CD14-positive monocyte (primary cell): ENCODE measurements at regions not wholly inside any gene's neighbourhood (a gene's known extent, or its start where the extent isn't known, plus 50 kb on each side); places are given as distances from the start of the nearest gene placed in this dataset.
A peak's percentile ranks its signal among the peaks of the same experiment; 100 is the strongest.
"Not testable (repeated sequence)": the region's sequence is repeated elsewhere in the genome, so short reads cannot be mapped to it uniquely, and the experiment has no call there.

ENCODE experiments used
- DNase-seq, 3 donors: peaks; one replicate each; pipeline ENCODE4 v3.0.0-alpha.2; 2011 to 2022
- H2AFZ ChIP-seq: 2 replicates; pipeline ENCODE4 v1.6.0; 2012; ENCODE audit warnings: mild to moderate bottlenecking, low read depth, low read length, inconsistent platforms; ENCODE audit not compliant: insufficient read depth, poor library complexity, severe bottlenecking
- H3K27ac ChIP-seq, 2 donors: 1 replicate in 1 of 2; 2 replicates in 1 of 2; pipeline ENCODE4 v1.5.1; 2012 to 2013; ENCODE audit warnings: low read length in 2 of 2, control low read depth in 1 of 2, inconsistent platforms in 1 of 2, low read depth in 1 of 2, mild to moderate bottlenecking in 1 of 2
- H3K27me3 ChIP-seq, 2 donors: one replicate each; pipeline versions ENCODE4 v1.6.0 to v1.6.1; 2011 to 2013; ENCODE audit warnings: low read length in 2 of 2; ENCODE audit not compliant: control insufficient read depth in 2 of 2, insufficient read depth in 2 of 2
- H3K36me3 ChIP-seq, 2 donors: replicated peaks in 1 of 2; 1 replicate in 1 of 2; 2 replicates in 1 of 2; pipeline versions ENCODE4 v1.5.1 to v1.6.1; 2012 to 2013; ENCODE audit warnings: low read length in 2 of 2, control low read depth in 1 of 2, inconsistent platforms in 1 of 2, mild to moderate bottlenecking in 1 of 2; ENCODE audit not compliant: insufficient read depth in 2 of 2, control insufficient read depth in 1 of 2
- H3K4me1 ChIP-seq, 2 donors: 1 replicate in 1 of 2; 2 replicates in 1 of 2; pipeline versions ENCODE4 v1.5.1 to v1.6.1; 2012 to 2013; ENCODE audit warnings: low read length in 2 of 2, control low read depth in 1 of 2, inconsistent platforms in 1 of 2, mild to moderate bottlenecking in 1 of 2, moderate library complexity in 1 of 2; ENCODE audit not compliant: insufficient read depth in 2 of 2, control insufficient read depth in 1 of 2
- H3K4me2 ChIP-seq: replicated peaks from 2 replicates; pipeline ENCODE3; 2012; ENCODE audit warnings: low read length, moderate library complexity, mild to moderate bottlenecking; ENCODE audit not compliant: poor library complexity, severe bottlenecking; ENCODE audit errors: extremely low read depth
- H3K4me3 ChIP-seq, 3 experiments: fragments of 200-600 bp in 1 of 3; sonication (generic) in 1 of 3; replicated peaks in 1 of 3; 1 replicate in 2 of 3; 2 replicates in 1 of 3; pipeline ENCODE4 v1.5.1; 2011 to 2013; ENCODE audit warnings: low read length in 3 of 3, mild to moderate bottlenecking in 3 of 3, control low read depth in 2 of 3, low read depth in 2 of 3, inconsistent platforms in 1 of 3, moderate library complexity in 1 of 3
- H3K79me2 ChIP-seq: 2 replicates; pipeline ENCODE4 v1.6.0; 2012; ENCODE audit warnings: mild to moderate bottlenecking, control low read depth, inconsistent platforms, low read length, moderate library complexity; ENCODE audit not compliant: insufficient read depth
- H3K9ac ChIP-seq: 2 replicates; pipeline ENCODE4 v1.6.0; 2017; ENCODE audit warnings: low read length, mild to moderate bottlenecking; ENCODE audit not compliant: insufficient read depth, poor library complexity, severe bottlenecking
- H3K9me3 ChIP-seq, 2 donors: replicated peaks in 1 of 2; 1 replicate in 1 of 2; 2 replicates in 1 of 2; pipeline versions ENCODE4 v1.5.1 to v1.6.1; 2012 to 2013; ENCODE audit warnings: low read length in 2 of 2, control low read depth in 1 of 2; ENCODE audit not compliant: control insufficient read depth in 1 of 2, insufficient read depth in 1 of 2
- H4K20me1 ChIP-seq: 2 replicates; pipeline ENCODE4 v1.6.0; 2012; ENCODE audit warnings: mild to moderate bottlenecking, low read length, control low read depth, moderate library complexity; ENCODE audit not compliant: insufficient read depth
- H3K27ac Mint-ChIP-seq, 7 donors: one replicate each; pipeline ENCODE4 v1.8.0; 2020; ENCODE audit warnings: mild to moderate bottlenecking in 7 of 7, mixed read lengths in 7 of 7, moderate library complexity in 6 of 7, inconsistent platforms in 2 of 7
- H3K27me3 Mint-ChIP-seq, 3 donors: one replicate each; pipeline ENCODE4 v1.8.0; 2021 to 2022; ENCODE audit warnings: low read depth in 3 of 3, mild to moderate bottlenecking in 3 of 3, mixed read lengths in 3 of 3, moderate library complexity in 3 of 3, inconsistent platforms in 1 of 3
- H3K36me3 Mint-ChIP-seq, 2 donors: one replicate each; pipeline ENCODE4 v1.8.0; 2020; ENCODE audit warnings: mixed read lengths in 2 of 2, inconsistent platforms in 1 of 2, mild to moderate bottlenecking in 1 of 2
- H3K4me1 Mint-ChIP-seq: one replicate; pipeline ENCODE4 v1.8.0; 2020; ENCODE audit warnings: mild to moderate bottlenecking, mixed read lengths
- H3K4me3 Mint-ChIP-seq, 2 donors: one replicate each; pipeline ENCODE4 v1.8.0; 2020; ENCODE audit warnings: mild to moderate bottlenecking in 2 of 2, mixed read lengths in 2 of 2, moderate library complexity in 1 of 2
- H3K9me3 Mint-ChIP-seq, 7 donors: one replicate each; pipeline ENCODE4 v1.8.0; 2020 to 2022; ENCODE audit warnings: mixed read lengths in 7 of 7, mild to moderate bottlenecking in 6 of 7, moderate library complexity in 6 of 7, inconsistent platforms in 2 of 7
- WGBS: methylation state at CpG from one replicate; pipeline ENCODE4 v1.1.5; 2013; ENCODE audit warnings: missing lambda C conversion rate; ENCODE audit not compliant: insufficient coverage; 5-methylcytosine and 5-hydroxymethylcytosine counted together
- intact Hi-C, 2 donors: fragments of 100-400 bp; cut with micrococcal nuclease; formaldehyde crosslinking; loops; one replicate each; pipeline versions ENCODE4 v1.15.0 to v1.15.1; 2023
- TF ChIP-seq, protein P1 (sequence below): fragments of 200-600 bp; IDR thresholded peaks from one replicate; pipeline ENCODE4 v1.8.0; 2022; ENCODE audit warnings: antibody characterized with exemption, mild to moderate bottlenecking

- Mint-ChIP-seq H3K36me3 (no peaks in the 10 kb centered on the region), H3K27me3 (peaks cover 0 to 6% (median under 1%) of the 10 kb centered on the region in 3 donors), H3K4me1 (peaks cover 8% of the 10 kb centered on the region), H3K4me3 (no peak overlapping the region), H3K27ac (no peak overlapping the region), H3K9me3 (peaks cover 0 to 13% (median 4%) of the 10 kb centered on the region in 7 donors)
- 100% methylated on average over 5 of the region's 15 CpGs for WGBS
- H3K9ac ChIP-seq, result no peak overlapping the region
- no peaks in the 10 kb centered on the region for H4K20me1 ChIP-seq
- no peak overlapping the region for H3K4me3 ChIP-seq
- peaks cover 0 to 3% of the 10 kb centered on the region in 2 donors for H3K9me3 ChIP-seq
- no peak for DNase-seq
- no peaks in the 10 kb centered on the region for H3K27me3 ChIP-seq
- no peak overlapping the region for H3K4me2 ChIP-seq
- intact Hi-C loops, result no loop called here
- no peak overlapping the region for H2AFZ ChIP-seq
- H3K4me1 ChIP-seq, result no peaks in the 10 kb centered on the region
- TF ChIP-seq, protein P1, sequence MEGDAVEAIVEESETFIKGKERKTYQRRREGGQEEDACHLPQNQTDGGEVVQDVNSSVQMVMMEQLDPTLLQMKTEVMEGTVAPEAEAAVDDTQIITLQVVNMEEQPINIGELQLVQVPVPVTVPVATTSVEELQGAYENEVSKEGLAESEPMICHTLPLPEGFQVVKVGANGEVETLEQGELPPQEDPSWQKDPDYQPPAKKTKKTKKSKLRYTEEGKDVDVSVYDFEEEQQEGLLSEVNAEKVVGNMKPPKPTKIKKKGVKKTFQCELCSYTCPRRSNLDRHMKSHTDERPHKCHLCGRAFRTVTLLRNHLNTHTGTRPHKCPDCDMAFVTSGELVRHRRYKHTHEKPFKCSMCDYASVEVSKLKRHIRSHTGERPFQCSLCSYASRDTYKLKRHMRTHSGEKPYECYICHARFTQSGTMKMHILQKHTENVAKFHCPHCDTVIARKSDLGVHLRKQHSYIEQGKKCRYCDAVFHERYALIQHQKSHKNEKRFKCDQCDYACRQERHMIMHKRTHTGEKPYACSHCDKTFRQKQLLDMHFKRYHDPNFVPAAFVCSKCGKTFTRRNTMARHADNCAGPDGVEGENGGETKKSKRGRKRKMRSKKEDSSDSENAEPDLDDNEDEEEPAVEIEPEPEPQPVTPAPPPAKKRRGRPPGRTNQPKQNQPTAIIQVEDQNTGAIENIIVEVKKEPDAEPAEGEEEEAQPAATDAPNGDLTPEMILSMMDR, result no peak
- H3K36me3 ChIP-seq, result no peaks in the 10 kb centered on the region
- no peaks in the 10 kb centered on the region for H3K79me2 ChIP-seq
- H3K27ac ChIP-seq, result no peak overlapping the region
These were observed 154.0 kb upstream of the TSC22D1 start for GRCh38 chr13:44730099-44730498.

DNA sequence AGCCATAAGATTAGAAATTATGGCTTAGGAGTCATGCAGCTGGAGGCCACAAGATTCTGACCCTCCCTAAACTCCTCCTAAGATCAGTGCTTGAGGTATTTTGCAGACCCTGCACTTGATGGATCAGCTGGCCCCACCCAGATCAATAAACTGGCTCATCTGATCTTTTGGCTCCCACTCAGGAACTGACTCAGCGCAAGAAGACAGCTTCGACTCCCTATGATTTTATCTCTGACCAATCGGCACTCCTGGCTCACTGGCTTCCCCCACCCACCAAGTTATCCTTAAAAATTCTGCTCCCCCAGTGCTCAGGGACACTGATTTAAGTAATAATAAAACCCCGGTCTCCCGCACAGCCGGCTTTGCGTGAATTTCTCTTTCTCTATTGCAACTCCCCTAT, 151.5 kb upstream of the TSC22D1 start:
- H3K36me3 Mint-ChIP-seq, H2AFZ ChIP-seq, H3K4me3 ChIP-seq, H3K4me1 ChIP-seq, H3K79me2 ChIP-seq, H4K20me1 ChIP-seq, H3K36me3 ChIP-seq, H3K4me2 ChIP-seq, intact Hi-C loops, H3K9ac ChIP-seq, H3K4me3 Mint-ChIP-seq, H3K27me3 ChIP-seq, H3K27ac ChIP-seq, H3K9me3 ChIP-seq, H3K4me1 Mint-ChIP-seq, DNase-seq, H3K27me3 Mint-ChIP-seq: not testable (repeated sequence)
- WGBS, result 100% methylated on average over 1 of the region's 7 CpGs
- Mint-ChIP-seq H3K9me3 (peaks cover 2 to 16% (median 11%) of the 10 kb centered on the region in 7 donors), H3K27ac (peak overlapping the region in 1 of 7 donors; percentile 1)
